ENCODE measurements at regions not wholly inside any gene's neighbourhood (a gene's known extent, or its start where the extent isn't known, plus 50 kb on each side); places are given as distances from the start of the nearest gene placed in this dataset.

DNA sequence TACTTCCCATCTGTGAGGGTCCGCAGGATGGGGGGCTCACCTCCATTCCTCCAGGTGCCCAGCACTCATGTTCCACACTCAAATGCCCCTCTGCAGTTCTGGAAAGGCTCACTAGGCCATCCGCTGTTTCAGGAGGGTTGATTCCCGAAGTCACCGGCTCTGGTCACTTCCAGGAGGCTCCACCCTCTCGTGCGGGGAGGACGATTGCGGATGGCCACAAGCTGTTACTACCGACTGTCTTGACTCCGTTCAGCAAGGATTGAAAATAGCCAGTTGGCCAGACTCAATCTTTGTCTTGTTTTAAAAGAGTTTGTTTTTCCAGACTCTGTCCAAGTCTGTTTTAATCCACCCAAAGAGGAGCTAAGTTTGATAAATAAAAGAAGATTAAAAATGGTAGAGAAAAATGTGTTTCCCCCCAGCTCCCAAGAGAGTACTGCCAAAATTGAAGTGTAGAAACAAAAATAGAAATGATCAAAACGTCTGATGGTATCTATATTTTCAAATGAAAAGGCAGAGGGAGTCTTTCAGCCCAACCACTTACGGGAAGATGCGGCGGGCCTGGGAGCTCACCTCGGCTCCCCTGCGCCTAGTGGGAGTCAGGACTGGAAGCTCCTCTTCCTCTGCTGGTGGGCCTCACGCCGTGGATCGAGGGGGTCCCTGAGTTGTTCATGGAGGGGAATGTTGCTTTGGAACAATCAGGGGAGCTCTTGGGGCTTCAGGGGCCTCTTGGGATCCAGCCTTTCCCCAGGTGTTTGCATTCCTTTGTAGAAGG is 1280.8 kb downstream of the BRD1 start:
- no peak overlapping the region for H3K27ac ChIP-seq
- H3K4me2 ChIP-seq (ENCODE audit: unreplicated experiment), result no peak overlapping the region
- H3K9me3 ChIP-seq (ENCODE audit: low read depth), result no peaks in the 10 kb centered on the region
- H3K36me3 ChIP-seq (ENCODE audit: low read depth), result no peaks in the 10 kb centered on the region
- H3F3A ChIP-seq (ENCODE audit: insufficient read depth), result no peaks in the 10 kb centered on the region
- 60 to 67% methylated on average over 19 of the region's 19 CpGs for WGBS, 2 experiments (ENCODE audit: low coverage in 1 of 2, low lambda C conversion rate in 2 of 2, missing lambda C conversion rate in 2 of 2)
- no peaks in the 10 kb centered on the region for H3K79me2 ChIP-seq (ENCODE audit: insufficient read depth)
- TF ChIP-seq EZH2phosphoT487 (IDR thresholded peaks at IDR 0.05; ENCODE audit: insufficient read depth, low read depth) (no peak), EZH2 (IDR thresholded peaks at IDR 0.05; ENCODE audit: insufficient read depth, poor library complexity, severe bottlenecking) (no peak)
- DNase-seq, result no peak
- H3K4me1 ChIP-seq (ENCODE audit: insufficient read depth), result no peaks in the 10 kb centered on the region
- no peaks in the 10 kb centered on the region for H3K9me2 ChIP-seq (ENCODE audit: insufficient read depth)
- H4K20me1 ChIP-seq (ENCODE audit: insufficient read depth), result no peaks in the 10 kb centered on the region
- no peak overlapping the region for H3K9ac ChIP-seq
- H3K4me3 ChIP-seq, result no peak overlapping the region
- H2AFZ ChIP-seq, result no peak overlapping the region
- H3K27me3 ChIP-seq (replicated peaks; ENCODE audit: insufficient read depth), result no peaks in the 10 kb centered on the region
- in situ Hi-C loops (cut with MboI), result no loop called here

DNA sequence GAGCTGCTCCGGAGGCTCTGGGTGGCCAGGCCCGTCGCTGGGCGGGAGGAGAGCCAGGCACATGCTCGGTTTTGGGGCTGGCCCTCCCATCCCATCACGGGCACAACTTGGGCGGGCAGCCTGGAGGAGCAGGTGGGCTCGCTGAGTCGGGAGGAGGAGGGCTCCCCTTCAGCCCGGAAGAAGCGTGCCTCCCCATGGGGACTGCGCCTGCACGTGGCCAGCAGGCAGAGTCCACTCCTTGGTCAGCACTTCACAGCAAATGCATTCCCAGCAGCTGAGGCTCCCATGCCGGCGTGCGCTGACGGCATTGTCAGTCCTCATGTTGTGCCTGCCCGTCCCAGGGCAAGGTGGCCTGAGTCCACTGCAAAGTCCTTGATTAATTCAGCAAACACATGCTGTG is 1281.7 kb downstream of the BRD1 start:
- DNase-seq, result no peak
- no peak for TF ChIP-seq EZH2 (IDR thresholded peaks at IDR 0.05; ENCODE audit: insufficient read depth, poor library complexity, severe bottlenecking)
- no peak for TF ChIP-seq EZH2phosphoT487 (IDR thresholded peaks at IDR 0.05; ENCODE audit: insufficient read depth, low read depth)
- no peaks in the 10 kb centered on the region for H3K9me2 ChIP-seq (ENCODE audit: insufficient read depth)
- H4K20me1 ChIP-seq (ENCODE audit: insufficient read depth), result no peaks in the 10 kb centered on the region
- H3K4me3 ChIP-seq, result no peak overlapping the region
- no peaks in the 10 kb centered on the region for H3F3A ChIP-seq (ENCODE audit: insufficient read depth)
- H3K27me3 ChIP-seq (replicated peaks; ENCODE audit: insufficient read depth), result no peaks in the 10 kb centered on the region
- no peaks in the 10 kb centered on the region for H3K79me2 ChIP-seq (ENCODE audit: insufficient read depth)
- H3K27ac ChIP-seq, result no peak overlapping the region
- no peaks in the 10 kb centered on the region for H3K4me1 ChIP-seq (ENCODE audit: insufficient read depth)
- 65 to 68% methylated on average over 17 to 18 of the region's 18 CpGs for WGBS, 2 experiments (ENCODE audit: low coverage in 1 of 2, low lambda C conversion rate in 2 of 2, missing lambda C conversion rate in 2 of 2)
- H3K9me3 ChIP-seq (ENCODE audit: low read depth), result no peaks in the 10 kb centered on the region
- H3K36me3 ChIP-seq (ENCODE audit: low read depth), result no peaks in the 10 kb centered on the region
- no peak overlapping the region for H2AFZ ChIP-seq
- no peak overlapping the region for H3K9ac ChIP-seq
- no peak overlapping the region for H3K4me2 ChIP-seq (ENCODE audit: unreplicated experiment)
- in situ Hi-C loops (cut with MboI), result no loop called here

DNA sequence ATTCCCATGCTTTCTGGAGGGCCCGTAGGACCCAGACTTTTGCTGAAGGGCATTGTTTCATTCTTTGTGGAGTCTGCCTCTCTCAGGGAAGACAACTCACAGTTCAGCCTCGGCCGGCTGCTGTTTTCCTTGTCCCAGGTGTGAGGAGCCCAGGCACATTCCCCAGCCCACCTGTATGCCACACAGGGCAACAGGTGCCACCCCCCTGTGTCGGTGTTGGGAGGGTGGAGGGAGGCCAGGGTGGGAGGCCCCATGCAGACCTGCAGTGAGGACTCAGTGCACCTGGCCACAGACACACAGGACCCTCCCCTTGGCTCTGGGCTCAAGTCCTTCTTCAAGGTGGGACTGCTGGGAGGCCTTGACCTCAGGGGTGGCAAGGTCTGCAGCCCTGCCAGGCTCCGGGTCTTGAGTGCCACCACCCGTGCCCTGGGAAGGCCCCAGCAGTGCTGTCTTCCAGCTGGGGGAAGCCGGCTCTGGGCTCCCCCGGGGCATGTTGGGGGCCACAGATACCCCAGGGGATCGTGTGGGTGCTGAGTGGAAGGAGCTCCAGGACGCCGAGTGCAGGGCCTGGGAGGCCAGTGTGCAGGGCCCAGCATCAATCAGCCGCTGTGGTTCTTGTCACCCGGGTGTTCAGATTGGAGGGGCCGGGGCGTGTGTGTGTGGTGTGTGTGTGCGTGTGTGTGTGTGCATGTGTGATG is 1286.1 kb downstream of the BRD1 start:
- 79 to 86% methylated on average over 16 of the region's 16 CpGs for WGBS, 2 experiments (ENCODE audit: low coverage in 1 of 2, low lambda C conversion rate in 2 of 2, missing lambda C conversion rate in 2 of 2)
- H3K27me3 ChIP-seq (replicated peaks; ENCODE audit: insufficient read depth), result 0 out of 2 replicates have a peak, but pooled peaks cover 3% of the 10 kb centered on the region
- no peak for TF ChIP-seq EZH2phosphoT487 (IDR thresholded peaks at IDR 0.05; ENCODE audit: insufficient read depth, low read depth)
- H3F3A ChIP-seq (ENCODE audit: insufficient read depth), result no peaks in the 10 kb centered on the region
- no peaks in the 10 kb centered on the region for H3K9me3 ChIP-seq (ENCODE audit: low read depth)
- no peaks in the 10 kb centered on the region for H3K36me3 ChIP-seq (ENCODE audit: low read depth)
- H2AFZ ChIP-seq, result no peak overlapping the region
- in situ Hi-C loops (cut with MboI), result no loop called here
- no peaks in the 10 kb centered on the region for H3K79me2 ChIP-seq (ENCODE audit: insufficient read depth)
- no peak overlapping the region for H3K4me2 ChIP-seq (ENCODE audit: unreplicated experiment)
- no peaks in the 10 kb centered on the region for H4K20me1 ChIP-seq (ENCODE audit: insufficient read depth)
- H3K4me1 ChIP-seq (ENCODE audit: insufficient read depth), result no peaks in the 10 kb centered on the region
- no peak overlapping the region for H3K27ac ChIP-seq
- DNase-seq, result no peak
- H3K9me2 ChIP-seq (ENCODE audit: insufficient read depth), result no peaks in the 10 kb centered on the region
- H3K4me3 ChIP-seq, result no peak overlapping the region
- no peak overlapping the region for H3K9ac ChIP-seq

DNA sequence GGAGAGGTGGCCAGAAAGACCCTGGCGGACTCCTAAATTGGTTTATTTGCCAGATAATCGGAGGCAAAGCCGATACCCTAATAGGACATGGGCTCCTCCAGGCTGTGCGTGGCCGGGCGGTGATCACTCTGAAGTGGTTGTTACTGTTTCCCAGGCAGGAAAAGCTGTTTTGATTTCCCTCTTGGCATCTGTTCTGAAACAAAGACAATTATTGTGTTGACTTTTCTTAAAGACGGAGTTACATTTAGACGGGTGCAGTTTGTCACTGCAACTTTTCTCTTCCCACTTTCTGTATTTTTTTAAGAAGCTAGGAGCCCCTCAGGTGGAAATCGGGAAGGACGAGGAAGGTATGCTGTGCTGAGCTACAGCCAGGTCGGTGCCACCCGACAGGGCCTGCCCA is 1288.4 kb downstream of the BRD1 start:
- in situ Hi-C loops (cut with MboI), result no loop called here
- TF ChIP-seq EZH2phosphoT487 (IDR thresholded peaks at IDR 0.05; ENCODE audit: insufficient read depth, low read depth) (no peak), EZH2 (IDR thresholded peaks at IDR 0.05; ENCODE audit: insufficient read depth, poor library complexity, severe bottlenecking) (no peak)
- Histone ChIP-seq H3K36me3 (ENCODE audit: low read depth) (no peaks in the 10 kb centered on the region), H3K27ac (no peak overlapping the region), H3K79me2 (ENCODE audit: insufficient read depth) (no peaks in the 10 kb centered on the region), H3K9ac (no peak overlapping the region), H3K27me3 (replicated peaks; ENCODE audit: insufficient read depth) (0 out of 2 replicates have a peak, but pooled peaks cover 3% of the 10 kb centered on the region), H3K4me1 (ENCODE audit: insufficient read depth) (no peaks in the 10 kb centered on the region), H2AFZ (no peak overlapping the region), H3K4me3 (no peak overlapping the region), H3K9me3 (ENCODE audit: low read depth) (no peaks in the 10 kb centered on the region), H3F3A (ENCODE audit: insufficient read depth) (no peaks in the 10 kb centered on the region), H3K9me2 (ENCODE audit: insufficient read depth) (no peaks in the 10 kb centered on the region), H3K4me2 (ENCODE audit: unreplicated experiment) (no peak overlapping the region), H4K20me1 (ENCODE audit: insufficient read depth) (no peaks in the 10 kb centered on the region)
- DNase-seq, result no peak
- 30 to 36% methylated on average over 12 of the region's 12 CpGs for WGBS, 2 experiments (ENCODE audit: low coverage in 1 of 2, low lambda C conversion rate in 2 of 2, missing lambda C conversion rate in 2 of 2)
